NCI-H2171 treated with DMSO at 0.1 percent for 48 hours (cell line): ENCODE measurements at regions not wholly inside any gene's neighbourhood (a gene's known extent, or its start where the extent isn't known, plus 50 kb on each side); places are given as distances from the start of the nearest gene placed in this dataset.
A peak's percentile ranks its signal among the peaks of the same experiment; 100 is the strongest.
"Not testable (repeated sequence)": the region's sequence is repeated elsewhere in the genome, so short reads cannot be mapped to it uniquely, and the experiment has no call there.

Experiments used
- DNase-seq: peaks from one replicate; lab custom pipeline; 2025; lab: John Stamatoyannopoulos, UW

GRCh38 chr6:76275746-76276145 is 203.3 kb upstream of the IMPG1 start:
- DNase-seq: peak; percentile 1

GRCh38 chr6:76264468-76264867 is 192.0 kb upstream of the IMPG1 start:
- DNase-seq: no peak

GRCh38 chr6:76262240-76262639 is 189.8 kb upstream of the IMPG1 start:
- no peak for DNase-seq

GRCh38 chr6:76250666-76251065 is 178.2 kb upstream of the IMPG1 start:
- peak; percentile 43 for DNase-seq

- DNase-seq: no peak
Measured at GRCh38 chr6:76247527-76247926, 175.1 kb upstream of the IMPG1 start.

GRCh38 chr6:76240092-76240491 is 167.6 kb upstream of the IMPG1 start:
- no peak for DNase-seq

- peak; percentile 91 for DNase-seq
Measured at GRCh38 chr6:76230711-76231110, 158.2 kb upstream of the IMPG1 start.

- no peak for DNase-seq
Measured at GRCh38 chr6:76222189-76222588, 149.7 kb upstream of the IMPG1 start.

- no peak for DNase-seq
Measured at GRCh38 chr6:76221525-76221924, 149.1 kb upstream of the IMPG1 start.

- DNase-seq: no peak
Measured at GRCh38 chr6:76220805-76221204, 148.3 kb upstream of the IMPG1 start.

GRCh38 chr6:76217606-76218005 is 145.1 kb upstream of the IMPG1 start:
- no peak for DNase-seq

GRCh38 chr6:76214546-76214945 is 142.1 kb upstream of the IMPG1 start:
- DNase-seq: no peak

GRCh38 chr6:76174722-76175121 is 102.3 kb upstream of the IMPG1 start:
- DNase-seq: no peak

- no peak for DNase-seq
Measured at GRCh38 chr6:76166874-76167273, 94.4 kb upstream of the IMPG1 start.

- no peak for DNase-seq
Measured at GRCh38 chr6:76166297-76166696, 93.8 kb upstream of the IMPG1 start.

GRCh38 chr6:76165471-76166221 is 93.2 kb upstream of the IMPG1 start:
- DNase-seq: no peak

GRCh38 chr6:76162811-76163210 is 90.3 kb upstream of the IMPG1 start:
- no peak for DNase-seq

- not testable (repeated sequence) for DNase-seq
Measured at GRCh38 chr6:76157800-76158199, 85.3 kb upstream of the IMPG1 start.

GRCh38 chr6:76135481-76135880 is 63.0 kb upstream of the IMPG1 start:
- DNase-seq: no peak

GRCh38 chr6:76134651-76135050 is 62.2 kb upstream of the IMPG1 start:
- no peak for DNase-seq

GRCh38 chr6:76124018-76124417 is 51.6 kb upstream of the IMPG1 start:
- no peak for DNase-seq
